Thyroid gland (tissue), 4 donors: ENCODE measurements at regions not wholly inside any gene's neighbourhood (a gene's known extent, or its start where the extent isn't known, plus 50 kb on each side); places are given as distances from the start of the nearest gene placed in this dataset.

Experiments
- DNase-seq, 2 donors: peaks; one replicate each; pipeline ENCODE4 v3.0.0-alpha.2; 2019
- H3K27ac ChIP-seq, 3 donors: fragments of 200-600 bp; sonication (generic); 1 replicate in 2 of 3; 2 replicates in 1 of 3; pipeline ENCODE4 v1.5.1; 2016 to 2019; ENCODE audit warnings: mild to moderate bottlenecking in 1 of 3, moderate library complexity in 1 of 3
- H3K27me3 ChIP-seq: fragments of 200-600 bp; sonication (generic); one replicate; pipeline ENCODE4 v1.5.1; 2019
- H3K36me3 ChIP-seq, 2 donors: fragments of 200-600 bp; sonication (generic); one replicate each; pipeline ENCODE4 v1.5.1; 2016 to 2019
- H3K4me1 ChIP-seq, 2 donors: fragments of 200-600 bp; sonication (generic); one replicate each; pipeline ENCODE4 v1.5.1; 2017 to 2019
- H3K4me3 ChIP-seq, 3 donors: fragments of 200-600 bp; sonication (generic); replicated peaks in 1 of 3; 1 replicate in 2 of 3; 2 replicates in 1 of 3; pipeline ENCODE4 v1.5.1; 2016; ENCODE audit warnings: mild to moderate bottlenecking in 1 of 3
- H3K9me3 ChIP-seq: fragments of 200-600 bp; sonication (generic); one replicate; pipeline ENCODE4 v1.5.1; 2017
- POLR2A ChIP-seq, 2 donors: fragments of 450-650 bp; IDR thresholded peaks; one replicate each; pipeline ENCODE4 v1.6.1; 2017; ENCODE audit warnings: antibody characterized with exemption in 2 of 2, mild to moderate bottlenecking in 2 of 2, moderate library complexity in 1 of 2
- WGBS, 2 donors: methylation state at CpG; one replicate each; pipeline ENCODE4 v1.1.5; 2017; 5-methylcytosine and 5-hydroxymethylcytosine counted together
- intact Hi-C: fragments of 100-400 bp; cut with DNase I; formaldehyde crosslinking; loops from one replicate; pipeline ENCODE4 v1.15.1; 2023
- TF ChIP-seq, protein P1 (sequence below), 6 experiments: fragments of 200-600 bp in 3 of 6; fragments of 450-650 bp in 3 of 6; sonication (generic) in 3 of 6; IDR thresholded peaks; one replicate each; pipeline ENCODE4 v1.5.1; 2016 to 2019; ENCODE audit warnings: antibody characterized with exemption in 6 of 6, mild to moderate bottlenecking in 2 of 6, inconsistent platforms in 1 of 6, moderate library complexity in 1 of 6

DNA sequence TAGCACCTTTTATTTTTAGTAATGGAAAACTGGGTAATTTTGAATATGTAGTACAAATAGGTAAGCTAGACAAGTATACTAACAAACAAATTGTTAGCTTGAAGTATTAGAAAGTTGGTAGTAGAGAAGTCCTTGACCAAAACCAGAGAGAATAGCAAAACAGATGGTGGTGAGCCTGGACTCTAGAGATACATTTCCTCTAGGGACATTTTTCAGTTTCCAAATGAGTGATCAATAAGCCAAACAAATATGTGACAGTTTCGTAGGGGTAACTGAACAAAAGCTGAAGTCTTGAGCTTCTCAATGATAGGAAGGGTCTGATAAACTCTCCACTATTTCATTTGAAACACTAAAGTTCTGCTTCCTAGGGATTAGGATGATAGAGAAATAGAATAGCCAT is 692.0 kb upstream of the FAM98A start:
- 76 to 87% methylated on average over 1 of the region's 1 CpG for WGBS, 2 donors
- H3K27ac ChIP-seq, result no peak overlapping the region

DNA sequence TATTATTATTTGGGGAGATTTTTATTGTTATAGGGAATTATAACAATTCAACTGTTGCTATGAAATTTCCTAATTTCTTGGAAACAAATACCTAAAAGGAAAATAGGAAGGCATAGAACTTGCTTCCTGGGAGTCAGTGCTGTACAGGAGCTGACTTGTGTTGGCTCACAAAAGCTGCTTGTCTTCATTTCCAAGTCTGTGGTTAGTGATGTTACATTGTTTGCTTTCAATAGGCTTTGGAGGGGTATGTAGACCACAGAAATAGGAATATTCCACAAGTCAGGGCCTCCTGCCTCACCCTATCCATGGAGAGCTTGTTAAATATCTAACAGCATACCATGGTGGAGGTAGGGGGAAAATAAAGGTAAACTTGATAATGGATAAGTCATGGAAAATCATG is 688.9 kb upstream of the FAM98A start:
- Histone ChIP-seq H3K27me3 (no peaks in the 10 kb centered on the region), H3K9me3 (no peaks in the 10 kb centered on the region), H3K4me3 (no peak overlapping the region), H3K36me3 (no peaks in the 10 kb centered on the region), H3K4me1 (no peaks in the 10 kb centered on the region), H3K27ac (no peak overlapping the region)
- DNase-seq, result no peak
- TF ChIP-seq POLR2A (IDR thresholded peaks at IDR 0.05), result no peak
- TF ChIP-seq, protein P1, sequence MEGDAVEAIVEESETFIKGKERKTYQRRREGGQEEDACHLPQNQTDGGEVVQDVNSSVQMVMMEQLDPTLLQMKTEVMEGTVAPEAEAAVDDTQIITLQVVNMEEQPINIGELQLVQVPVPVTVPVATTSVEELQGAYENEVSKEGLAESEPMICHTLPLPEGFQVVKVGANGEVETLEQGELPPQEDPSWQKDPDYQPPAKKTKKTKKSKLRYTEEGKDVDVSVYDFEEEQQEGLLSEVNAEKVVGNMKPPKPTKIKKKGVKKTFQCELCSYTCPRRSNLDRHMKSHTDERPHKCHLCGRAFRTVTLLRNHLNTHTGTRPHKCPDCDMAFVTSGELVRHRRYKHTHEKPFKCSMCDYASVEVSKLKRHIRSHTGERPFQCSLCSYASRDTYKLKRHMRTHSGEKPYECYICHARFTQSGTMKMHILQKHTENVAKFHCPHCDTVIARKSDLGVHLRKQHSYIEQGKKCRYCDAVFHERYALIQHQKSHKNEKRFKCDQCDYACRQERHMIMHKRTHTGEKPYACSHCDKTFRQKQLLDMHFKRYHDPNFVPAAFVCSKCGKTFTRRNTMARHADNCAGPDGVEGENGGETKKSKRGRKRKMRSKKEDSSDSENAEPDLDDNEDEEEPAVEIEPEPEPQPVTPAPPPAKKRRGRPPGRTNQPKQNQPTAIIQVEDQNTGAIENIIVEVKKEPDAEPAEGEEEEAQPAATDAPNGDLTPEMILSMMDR (IDR thresholded peaks at IDR 0.05), result no peak
- intact Hi-C loops, result no loop called here

More for the DNA sequence above, 692.0 kb upstream of the FAM98A start:
- Histone ChIP-seq H3K4me3 (no peak overlapping the region), H3K9me3 (no peaks in the 10 kb centered on the region), H3K36me3 (no peaks in the 10 kb centered on the region), H3K4me1 (no peaks in the 10 kb centered on the region), H3K27me3 (no peaks in the 10 kb centered on the region)
- TF ChIP-seq, protein P1 (IDR thresholded peaks at IDR 0.05), result no peak
- no peak for DNase-seq
- intact Hi-C loops, result no loop called here

DNA sequence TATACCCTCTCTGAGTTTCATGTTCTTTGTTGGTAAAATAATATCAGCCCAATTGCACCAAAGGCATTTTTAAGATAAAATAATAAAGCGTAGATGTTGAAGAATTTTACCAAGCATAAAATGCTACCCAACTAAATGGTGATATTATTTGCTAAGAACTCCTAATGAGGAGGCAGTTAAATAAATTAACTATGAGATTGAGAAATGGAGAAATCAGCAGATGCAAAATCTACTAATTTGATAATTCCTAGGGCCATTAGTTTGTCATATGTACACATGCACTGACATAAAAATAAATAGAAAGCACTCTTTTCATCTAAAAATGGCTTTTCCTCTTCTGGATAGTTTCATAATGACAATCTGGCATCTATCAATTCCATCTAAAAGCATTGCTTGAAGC is 681.5 kb upstream of the FAM98A start:
- WGBS, 2 donors, result 92 to 100% methylated on average over 1 of the region's 1 CpG

DNA sequence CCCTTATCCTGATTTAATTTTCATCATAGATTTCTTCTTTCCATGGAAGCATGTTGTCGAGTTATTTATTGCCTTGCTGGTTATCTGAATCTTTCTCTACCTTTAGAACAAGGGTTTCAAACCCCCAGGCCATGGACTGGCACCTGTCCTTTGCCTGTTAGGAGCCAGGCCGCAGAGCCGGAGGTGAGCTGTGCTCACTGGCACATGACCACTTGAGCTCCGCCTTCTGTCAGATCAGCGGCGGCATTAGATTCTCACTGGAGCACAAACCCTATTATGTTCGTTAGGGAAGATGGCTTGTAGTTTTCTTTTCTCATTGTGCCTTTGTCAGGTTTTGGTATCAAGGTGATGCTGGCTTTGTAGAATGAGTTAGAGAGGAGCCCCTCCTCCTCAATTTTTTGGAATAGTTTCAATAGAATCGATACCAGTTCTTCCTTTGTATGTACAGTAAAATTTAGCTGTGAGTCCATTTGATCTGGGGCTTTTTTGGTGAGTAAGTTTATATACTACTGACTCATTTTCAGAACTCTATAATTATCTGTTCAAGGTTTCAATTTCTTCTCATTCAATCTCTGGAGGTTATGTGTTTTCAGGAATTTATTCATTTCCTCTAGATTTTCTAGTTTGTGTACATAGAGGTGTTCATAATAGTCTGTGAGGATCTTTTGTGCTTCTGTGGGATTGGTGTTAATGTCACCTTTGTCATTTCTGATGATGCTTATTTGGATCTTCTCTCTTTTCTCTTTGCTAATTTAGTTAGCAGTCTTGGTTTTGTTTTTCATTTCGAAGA is 668.0 kb upstream of the FAM98A start:
- Histone ChIP-seq H3K36me3 (no peaks in the 10 kb centered on the region), H3K9me3 (no peaks in the 10 kb centered on the region), H3K4me1 (no peaks in the 10 kb centered on the region), H3K27ac (no peak overlapping the region), H3K27me3 (no peaks in the 10 kb centered on the region), H3K4me3 (no peak overlapping the region)
- DNase-seq, result no peak
- WGBS, 2 donors, result 83 to 89% methylated on average over 9 of the region's 9 CpGs
- intact Hi-C loops, result no loop called here
- TF ChIP-seq POLR2A (IDR thresholded peaks at IDR 0.05), result no peak
- TF ChIP-seq, protein P1 (IDR thresholded peaks at IDR 0.05), result no peak

More for the DNA sequence above, 681.5 kb upstream of the FAM98A start:
- no peaks in the 10 kb centered on the region for H3K9me3 ChIP-seq
- TF ChIP-seq, protein P1 (IDR thresholded peaks at IDR 0.05), result no peak
- no peak for TF ChIP-seq POLR2A (IDR thresholded peaks at IDR 0.05)
- no peak for DNase-seq
- no peak overlapping the region for H3K4me3 ChIP-seq
- no peak overlapping the region for H3K27ac ChIP-seq
- H3K27me3 ChIP-seq, result no peaks in the 10 kb centered on the region
- no peaks in the 10 kb centered on the region for H3K4me1 ChIP-seq
- no peaks in the 10 kb centered on the region for H3K36me3 ChIP-seq
- intact Hi-C loops, result no loop called here

DNA sequence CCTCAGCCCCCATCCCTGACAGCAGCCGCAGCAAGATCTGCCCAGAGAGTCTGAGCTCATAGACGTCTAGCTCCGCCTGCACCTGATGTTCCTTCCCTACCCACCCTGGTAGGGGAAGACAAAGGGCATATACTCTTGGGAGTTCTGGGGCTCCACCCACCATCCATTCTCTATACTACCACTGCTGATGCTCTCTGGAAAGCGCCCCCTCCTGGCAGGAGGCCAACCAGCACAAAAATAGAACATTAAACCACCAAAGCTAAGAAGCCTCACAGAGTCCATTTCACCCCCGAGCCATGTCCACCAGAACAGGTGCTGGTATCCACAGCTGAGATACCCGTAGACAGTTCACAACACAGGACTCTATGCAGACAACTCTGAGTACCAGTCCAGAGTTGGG is 662.6 kb upstream of the FAM98A start:
- Histone ChIP-seq H3K9me3 (no peaks in the 10 kb centered on the region), H3K36me3 (no peaks in the 10 kb centered on the region), H3K4me1 (no peaks in the 10 kb centered on the region), H3K27ac (no peak overlapping the region), H3K4me3 (no peak overlapping the region), H3K27me3 (no peaks in the 10 kb centered on the region)
- intact Hi-C loops, result no loop called here
- no peak for TF ChIP-seq POLR2A (IDR thresholded peaks at IDR 0.05)
- TF ChIP-seq, protein P1 (IDR thresholded peaks at IDR 0.05), result no peak
- WGBS, 2 donors, result 98% methylated on average over 6 of the region's 6 CpGs
- DNase-seq, result no peak
